ENCODE measurements at regions not wholly inside any gene's neighbourhood (a gene's known extent, or its start where the extent isn't known, plus 50 kb on each side); places are given as distances from the start of the nearest gene placed in this dataset.

DNA sequence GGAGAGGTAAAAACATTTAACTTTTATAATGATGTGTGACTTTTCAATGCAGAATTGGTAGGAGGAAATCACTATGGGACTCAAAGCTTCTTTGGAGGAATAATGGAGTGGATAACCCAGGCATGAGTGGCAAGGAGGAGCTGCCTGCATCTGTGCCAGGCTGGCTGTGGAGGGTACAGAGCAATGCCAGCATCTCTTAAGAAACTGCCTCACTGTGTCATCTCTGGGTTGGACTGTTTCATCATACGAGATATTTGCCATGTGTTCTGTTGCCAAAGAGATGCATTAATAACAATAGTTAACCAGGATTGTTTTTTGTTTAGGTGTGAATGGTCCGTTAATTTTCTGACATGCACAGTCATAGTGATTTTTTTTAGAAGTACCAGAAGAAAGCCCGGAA is 183.7 kb upstream of the NTF3 start:
- DNase-seq = no peak
- intact Hi-C loops (cut with DNase I) = no loop called here
- ATAC-seq (ENCODE audit: poor library complexity) = no peak

DNA sequence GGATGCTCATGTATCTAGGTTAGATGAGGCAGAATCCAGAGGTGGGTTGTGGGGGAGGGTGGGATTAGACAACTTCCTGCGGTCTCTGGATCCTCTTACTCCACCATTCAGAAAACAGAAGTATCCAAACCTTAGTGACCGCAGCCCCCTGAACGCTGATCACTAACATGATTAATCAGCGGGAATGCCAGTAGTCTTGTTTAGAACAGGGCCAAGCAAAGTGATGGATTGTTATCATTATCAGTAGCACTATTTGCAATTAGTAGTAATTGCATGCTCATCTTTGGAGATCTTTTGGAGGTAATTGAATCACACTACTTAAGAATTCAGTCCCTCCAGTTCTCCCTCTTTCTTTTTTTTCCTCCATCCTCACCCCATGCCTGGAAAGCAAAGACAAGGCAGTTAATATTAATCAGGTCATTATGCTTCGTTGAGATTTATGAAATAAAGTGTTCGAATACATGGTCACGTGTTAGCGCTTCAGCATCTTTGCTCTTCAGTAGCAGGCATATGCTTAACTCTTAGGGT is 182.8 kb upstream of the NTF3 start:
- intact Hi-C loops (cut with DNase I) = no loop called here
- ATAC-seq (ENCODE audit: poor library complexity) = no peak
- DNase-seq = no peak

DNA sequence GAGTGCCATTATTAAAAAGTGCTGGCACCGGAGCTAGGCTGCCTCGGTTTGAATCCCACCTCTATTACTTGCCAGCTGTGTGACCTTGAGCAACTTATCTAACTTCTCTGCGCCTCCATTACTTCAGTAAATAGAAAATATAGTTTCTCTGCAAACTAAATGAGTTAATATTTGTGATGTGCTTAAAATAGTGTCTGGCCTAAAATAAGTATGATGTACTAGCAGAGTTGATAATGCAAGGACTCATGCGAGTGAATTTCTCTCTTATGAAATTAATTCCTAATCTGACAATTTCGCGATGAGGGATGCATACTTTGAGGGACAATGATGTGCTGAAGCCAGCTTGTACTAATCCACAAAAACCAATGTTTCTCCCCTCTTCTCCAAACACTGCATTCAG is 180.8 kb upstream of the NTF3 start:
- peak; percentile 18 for ATAC-seq (ENCODE audit: poor library complexity)
- intact Hi-C loops (cut with DNase I) = no loop called here
- DNase-seq = no peak

DNA sequence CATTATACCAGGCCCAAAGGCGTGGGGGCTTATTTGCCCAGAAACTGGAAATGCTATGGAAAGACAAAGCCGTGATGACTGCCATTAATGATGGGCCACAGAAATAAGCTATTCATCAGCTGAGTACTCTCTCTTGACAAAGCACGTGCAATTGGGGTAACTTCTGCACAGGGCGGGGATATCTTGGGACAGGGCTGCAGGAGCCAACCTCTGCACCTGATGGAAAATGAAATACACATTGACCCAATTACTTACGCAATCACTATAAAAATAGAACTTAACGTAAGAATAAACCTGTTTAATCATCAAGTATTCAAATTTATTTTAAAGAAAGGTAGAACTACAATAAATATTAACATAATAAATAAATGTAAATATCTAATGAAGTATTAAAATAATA is 180.1 kb upstream of the NTF3 start:
- no peak for ATAC-seq (ENCODE audit: poor library complexity)
- no peak for DNase-seq
- intact Hi-C loops (cut with DNase I) = no loop called here

DNA sequence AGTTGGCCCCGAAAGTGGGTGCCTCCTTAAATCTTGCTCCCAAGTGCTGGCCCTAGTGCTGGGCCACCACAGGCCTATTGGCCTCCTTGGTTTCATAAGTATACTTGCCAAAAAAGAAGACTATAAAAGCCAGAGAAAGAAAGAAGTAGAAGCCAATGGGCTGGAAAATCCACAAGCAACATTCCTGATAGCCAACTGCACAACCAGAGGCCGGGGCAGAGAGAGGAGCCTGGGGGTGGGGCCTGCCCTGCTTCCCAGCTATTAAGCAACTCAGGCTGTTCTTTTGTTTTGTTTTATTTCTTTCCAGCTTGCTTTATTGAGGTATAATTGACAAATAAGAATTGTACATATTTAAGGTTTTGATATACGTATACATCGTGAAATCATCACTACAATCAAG is 177.2 kb upstream of the NTF3 start:
- no peak for DNase-seq
- ATAC-seq (ENCODE audit: poor library complexity) = no peak
- intact Hi-C loops (cut with DNase I) = no loop called here

DNA sequence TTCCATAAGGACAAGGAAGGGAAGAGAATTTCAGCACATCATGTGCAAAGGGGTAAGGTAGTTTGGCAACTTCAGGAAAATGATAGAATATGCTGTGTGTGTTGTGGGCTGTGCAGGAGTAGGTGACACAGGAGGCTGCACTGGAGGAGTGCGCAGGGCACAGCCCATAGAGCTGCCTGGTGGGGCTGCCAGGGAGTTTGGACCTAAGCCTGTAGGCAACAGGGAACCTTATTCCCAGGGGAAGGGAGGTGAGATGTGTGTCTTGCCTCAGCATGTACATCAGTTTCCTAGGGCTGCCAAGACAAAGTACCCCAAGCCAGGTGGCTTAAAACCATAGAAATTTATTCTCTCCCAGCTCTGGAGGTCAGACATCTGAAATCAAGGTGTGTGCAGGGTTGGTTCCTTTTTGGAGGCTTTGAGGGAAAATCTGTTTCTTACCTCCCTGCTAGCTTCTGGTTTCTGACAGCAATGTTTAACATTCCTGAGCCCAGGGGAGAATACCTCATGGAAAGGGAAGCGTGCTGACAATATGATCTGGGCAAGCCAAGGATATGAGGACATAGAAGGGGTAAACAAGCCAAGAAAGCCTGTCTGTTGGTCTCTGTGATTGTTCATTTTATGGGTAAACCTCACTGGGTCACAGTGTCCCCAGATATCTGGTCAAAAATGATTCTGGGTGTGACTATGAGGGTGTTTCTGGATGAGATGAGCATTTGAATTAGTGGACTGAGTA is 174.0 kb upstream of the NTF3 start:
- DNase-seq = no peak
- ATAC-seq (ENCODE audit: poor library complexity) = no peak
- intact Hi-C loops (cut with DNase I) = no loop called here

DNA sequence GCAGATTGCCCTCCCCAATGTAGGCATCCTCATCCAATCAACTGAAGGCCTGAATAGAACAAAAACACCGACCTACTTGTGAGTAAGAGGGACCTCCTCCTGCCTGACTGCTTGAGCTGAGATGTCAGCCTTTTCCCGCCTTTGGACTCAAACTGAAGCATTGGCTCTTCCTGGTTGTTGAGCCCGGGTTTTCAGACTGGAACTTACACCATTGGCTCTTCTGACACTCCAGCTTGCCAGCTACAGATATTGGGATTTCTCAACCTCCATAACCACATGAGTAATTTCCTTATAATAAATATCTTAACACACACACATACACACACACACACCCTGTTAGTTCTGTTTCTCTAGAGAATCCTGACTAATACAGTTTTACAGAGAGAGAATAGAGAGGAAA is 173.4 kb upstream of the NTF3 start:
- no peak for DNase-seq
- ATAC-seq (ENCODE audit: poor library complexity) = peak; percentile 27
- intact Hi-C loops (cut with DNase I) = no loop called here

DNA sequence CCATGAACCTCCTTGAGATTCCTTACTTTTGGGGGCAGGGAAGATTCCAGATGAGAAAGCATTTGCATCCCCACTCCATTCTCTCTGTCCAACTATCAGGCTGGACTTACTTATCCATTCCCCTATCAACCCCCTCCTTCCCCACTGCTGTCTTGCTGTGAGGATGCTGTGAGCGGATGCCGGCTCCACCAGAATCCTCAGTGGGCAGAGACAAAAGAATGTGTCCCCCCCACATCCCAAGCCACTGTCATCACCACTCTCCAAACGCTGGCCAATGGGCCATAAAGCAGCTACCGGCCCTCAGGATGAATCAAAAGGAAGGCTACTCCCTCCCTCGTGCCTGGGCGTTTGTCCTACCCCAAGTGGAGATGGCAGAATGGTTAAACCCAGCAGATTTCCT is 173.0 kb upstream of the NTF3 start:
- DNase-seq (no peak), ATAC-seq (ENCODE audit: poor library complexity) (no peak)
- intact Hi-C loops (cut with DNase I) = no loop called here

DNA sequence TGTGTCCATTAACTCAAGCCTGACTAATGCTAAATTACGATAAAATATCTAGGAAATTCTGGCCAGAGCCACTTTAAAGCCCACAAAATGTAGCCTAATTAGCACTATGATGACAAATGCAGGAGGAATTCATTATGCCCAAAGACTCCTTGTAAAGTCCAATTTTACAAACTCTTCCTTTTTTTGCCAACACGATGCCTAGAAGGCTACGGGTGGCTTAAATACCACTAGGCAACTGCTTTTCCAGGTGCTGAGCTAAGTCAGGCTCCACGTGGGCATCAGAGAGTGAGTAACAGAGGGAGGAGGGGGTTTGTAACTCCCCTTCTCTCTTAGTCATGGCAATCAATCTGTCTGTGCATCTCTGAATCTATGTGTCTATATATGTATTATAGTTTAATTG is 172.4 kb upstream of the NTF3 start:
- ATAC-seq (ENCODE audit: poor library complexity) (no peak), DNase-seq (no peak)
- intact Hi-C loops (cut with DNase I) = no loop called here

DNA sequence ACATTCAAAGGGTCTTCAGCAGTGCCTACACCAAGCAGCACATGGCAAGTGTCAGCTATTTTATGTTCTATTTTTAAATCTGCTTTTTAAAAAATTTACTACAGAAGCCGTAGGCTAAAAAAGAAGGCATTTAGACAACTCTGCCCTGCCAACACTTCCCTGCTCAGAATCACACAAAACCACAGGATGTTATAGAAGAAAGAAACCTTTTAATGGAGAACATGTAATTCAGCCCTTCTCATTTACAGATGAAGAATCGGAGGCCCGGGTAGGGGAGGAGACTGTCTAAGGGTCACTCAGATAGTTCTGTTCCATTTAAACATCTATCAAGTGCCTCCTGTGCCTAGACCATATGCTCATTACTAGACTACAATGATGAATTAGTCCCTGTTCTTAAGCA is 171.8 kb upstream of the NTF3 start:
- ATAC-seq (ENCODE audit: poor library complexity) (no peak), DNase-seq (no peak)
- intact Hi-C loops (cut with DNase I) = no loop called here

DNA sequence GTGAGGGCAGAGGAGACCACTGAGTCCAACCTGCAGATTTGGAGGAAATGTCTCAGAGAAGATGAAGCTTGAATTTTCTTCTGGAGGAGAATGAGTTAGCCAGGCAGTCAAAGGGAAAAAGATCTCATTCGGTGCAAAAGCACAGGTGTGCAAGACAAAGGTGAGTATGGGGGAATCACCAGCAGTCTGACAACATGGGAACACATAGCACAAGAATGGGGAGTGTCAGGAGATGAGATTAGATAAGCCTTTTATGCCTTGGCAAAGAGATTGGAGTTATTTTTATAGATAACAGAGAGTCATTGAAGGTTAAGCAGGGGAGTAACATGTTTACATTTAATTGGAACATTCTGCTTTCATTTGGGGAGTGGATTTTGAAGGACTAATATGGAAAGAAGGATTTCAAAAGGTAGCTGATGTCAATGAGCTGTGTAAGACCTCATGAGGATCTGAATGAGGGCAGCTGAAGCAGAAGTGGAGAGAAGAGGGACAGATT is 171.3 kb upstream of the NTF3 start:
- intact Hi-C loops (cut with DNase I) = no loop called here
- no peak for ATAC-seq (ENCODE audit: poor library complexity)
- DNase-seq = no peak

DNA sequence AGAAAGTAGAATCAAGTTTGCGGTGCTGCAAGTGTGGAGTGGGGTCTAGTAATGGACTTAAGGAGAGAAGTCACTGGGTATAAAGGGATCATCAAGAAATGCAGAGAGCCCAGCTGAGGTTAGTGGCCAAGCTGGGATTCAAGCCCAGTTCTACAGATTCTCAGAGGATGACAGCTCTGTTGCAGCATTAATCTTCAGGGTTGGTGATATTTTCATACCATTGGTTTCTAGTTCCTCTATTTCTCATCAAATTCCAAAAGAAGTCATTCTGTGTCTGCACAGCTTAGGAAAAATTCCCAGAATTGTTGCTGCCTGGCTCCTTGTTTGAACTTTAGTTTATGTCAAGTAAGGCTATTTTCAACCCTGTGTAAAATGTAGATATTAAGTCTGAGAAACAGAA is 169.5 kb upstream of the NTF3 start:
- DNase-seq (no peak), ATAC-seq (ENCODE audit: poor library complexity) (no peak)
- intact Hi-C loops (cut with DNase I) = no loop called here

DNA sequence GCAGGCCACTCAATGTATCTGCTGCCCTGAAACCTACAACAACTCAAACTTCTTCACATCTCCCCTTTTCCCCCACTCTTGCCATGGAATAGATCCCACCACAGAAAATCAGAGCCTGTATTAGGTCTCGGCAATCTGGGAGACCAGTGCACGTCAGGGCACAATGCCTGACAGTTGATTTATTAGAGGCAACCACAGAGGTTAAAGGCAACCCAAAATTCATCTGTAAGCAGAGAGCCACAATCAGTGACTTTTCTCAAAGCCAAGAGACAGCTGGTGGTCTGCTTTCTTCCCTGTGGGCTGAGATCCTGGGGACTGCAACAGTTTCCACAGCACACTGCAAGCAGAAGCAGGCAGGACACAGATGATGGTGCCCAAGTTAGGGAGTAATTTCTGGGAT is 169.0 kb upstream of the NTF3 start:
- no peak for ATAC-seq (ENCODE audit: poor library complexity)
- intact Hi-C loops (cut with DNase I) = no loop called here
- no peak for DNase-seq

DNA sequence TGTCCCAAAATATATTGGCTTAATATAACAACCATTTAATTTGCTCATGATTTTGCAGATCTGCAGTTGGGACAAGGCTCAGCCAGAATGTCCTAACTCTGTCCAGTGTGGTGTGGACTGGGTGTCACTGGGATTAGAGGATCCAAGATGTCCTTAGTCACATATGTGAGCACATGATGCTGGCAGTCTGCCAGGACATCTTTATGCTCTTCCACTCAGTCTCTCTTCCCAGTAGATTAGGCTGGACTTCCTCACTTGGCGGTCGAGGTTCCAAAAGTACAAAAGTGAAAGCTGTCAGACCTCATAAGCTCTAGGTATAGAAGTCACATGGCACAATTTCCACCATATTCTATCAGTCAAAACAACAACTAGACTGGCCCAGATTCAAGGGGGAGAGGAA is 167.9 kb upstream of the NTF3 start:
- DNase-seq (no peak), ATAC-seq (ENCODE audit: poor library complexity) (no peak)
- intact Hi-C loops (cut with DNase I) = no loop called here

DNA sequence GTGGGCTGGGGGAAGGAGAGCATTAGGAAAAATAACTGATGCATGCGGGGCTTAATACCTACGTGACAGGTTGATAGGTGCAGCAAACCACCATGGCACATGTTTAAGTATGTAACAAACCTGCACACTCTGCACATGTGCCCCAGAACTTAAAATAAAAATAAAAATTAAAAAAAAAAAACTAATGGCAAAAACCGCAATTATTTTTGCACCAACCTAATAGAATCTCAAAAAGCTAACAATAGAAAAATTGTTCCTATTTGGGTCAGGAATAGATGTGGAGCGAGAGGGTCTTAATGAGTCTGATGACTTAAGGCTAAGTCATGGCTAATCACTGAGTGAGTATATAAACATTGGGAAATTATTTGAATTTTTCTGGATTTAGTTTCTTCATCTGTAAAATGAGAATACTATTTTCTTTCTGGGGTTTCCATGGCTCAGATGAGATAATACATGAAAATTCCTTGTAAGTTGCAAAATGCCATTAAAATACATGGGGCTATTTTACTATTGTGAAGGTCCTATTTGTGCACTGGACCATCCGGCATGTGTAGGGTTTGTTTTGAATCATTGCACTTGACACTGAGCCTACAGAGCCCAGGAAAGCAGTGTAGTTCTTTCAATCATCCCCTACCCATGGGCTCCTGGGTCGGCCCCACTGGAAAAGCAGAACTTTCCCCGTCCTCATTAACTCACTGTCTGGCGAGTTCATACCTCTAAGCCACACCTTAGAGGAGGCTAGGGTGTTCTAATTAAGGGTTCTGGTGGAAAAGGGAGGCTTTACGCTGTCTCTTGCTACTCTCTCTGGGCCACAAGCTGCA is 164.1 kb upstream of the NTF3 start:
- DNase-seq (no peak), ATAC-seq (ENCODE audit: poor library complexity) (no peak)
- intact Hi-C loops (cut with DNase I) = no loop called here

DNA sequence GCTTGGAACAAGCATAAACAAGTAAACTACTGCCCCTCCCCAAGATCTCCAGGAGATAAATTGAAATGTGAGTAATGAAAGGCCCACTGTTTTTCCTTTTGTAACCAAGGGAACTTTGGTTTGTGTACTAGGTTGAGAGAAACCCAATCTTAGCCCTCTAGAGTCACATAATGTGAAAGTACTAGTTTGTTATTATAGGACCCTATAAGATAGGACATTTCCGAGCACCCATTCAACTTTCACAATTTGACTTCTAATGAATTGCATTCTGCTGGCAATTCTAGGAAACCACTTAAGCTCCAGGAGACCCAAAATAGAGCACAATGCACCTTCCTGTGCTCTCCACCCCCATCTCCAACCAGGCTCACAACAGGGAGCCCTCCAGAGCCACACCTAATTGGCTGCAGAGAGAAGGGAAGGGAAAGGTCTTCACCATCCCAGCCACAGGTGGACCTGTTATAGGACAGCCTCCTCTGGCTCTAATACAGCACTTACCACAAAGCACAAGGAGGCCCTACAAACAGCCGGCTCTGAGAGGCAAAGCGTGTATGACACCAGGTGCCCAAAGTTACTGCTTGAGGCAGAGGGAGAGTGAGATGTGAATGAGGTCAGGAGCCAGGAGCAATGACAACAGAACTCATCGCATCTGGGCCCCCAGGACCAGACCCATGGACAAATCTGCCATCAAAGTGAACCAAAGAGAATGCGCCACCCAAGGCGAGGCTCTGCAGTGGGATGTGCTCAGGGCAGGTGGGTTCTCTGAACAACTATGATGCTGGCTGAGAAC is 163.3 kb upstream of the NTF3 start:
- no peak for ATAC-seq (ENCODE audit: poor library complexity)
- intact Hi-C loops (cut with DNase I) = no loop called here
- no peak for DNase-seq

DNA sequence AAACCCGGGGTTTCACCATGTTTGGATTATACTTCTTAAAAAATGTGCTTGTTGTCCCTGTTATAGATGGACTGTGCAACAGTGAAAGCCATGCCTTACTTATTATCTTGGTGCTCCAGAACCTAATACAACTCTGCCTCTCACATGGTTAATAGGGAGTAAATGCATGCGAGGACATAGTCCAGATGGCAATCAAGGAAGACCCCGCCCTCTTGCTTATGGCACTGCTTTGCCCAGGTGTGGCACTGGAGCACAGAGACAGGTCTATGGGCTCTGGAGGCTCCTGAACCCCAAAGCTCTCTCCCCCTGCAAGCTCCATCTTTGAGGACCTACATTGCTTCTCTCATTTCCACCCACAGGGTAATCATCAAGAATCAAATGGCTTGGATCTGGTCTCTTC is 162.1 kb upstream of the NTF3 start:
- intact Hi-C loops (cut with DNase I) = no loop called here
- DNase-seq = no peak
- ATAC-seq (ENCODE audit: poor library complexity) = no peak

DNA sequence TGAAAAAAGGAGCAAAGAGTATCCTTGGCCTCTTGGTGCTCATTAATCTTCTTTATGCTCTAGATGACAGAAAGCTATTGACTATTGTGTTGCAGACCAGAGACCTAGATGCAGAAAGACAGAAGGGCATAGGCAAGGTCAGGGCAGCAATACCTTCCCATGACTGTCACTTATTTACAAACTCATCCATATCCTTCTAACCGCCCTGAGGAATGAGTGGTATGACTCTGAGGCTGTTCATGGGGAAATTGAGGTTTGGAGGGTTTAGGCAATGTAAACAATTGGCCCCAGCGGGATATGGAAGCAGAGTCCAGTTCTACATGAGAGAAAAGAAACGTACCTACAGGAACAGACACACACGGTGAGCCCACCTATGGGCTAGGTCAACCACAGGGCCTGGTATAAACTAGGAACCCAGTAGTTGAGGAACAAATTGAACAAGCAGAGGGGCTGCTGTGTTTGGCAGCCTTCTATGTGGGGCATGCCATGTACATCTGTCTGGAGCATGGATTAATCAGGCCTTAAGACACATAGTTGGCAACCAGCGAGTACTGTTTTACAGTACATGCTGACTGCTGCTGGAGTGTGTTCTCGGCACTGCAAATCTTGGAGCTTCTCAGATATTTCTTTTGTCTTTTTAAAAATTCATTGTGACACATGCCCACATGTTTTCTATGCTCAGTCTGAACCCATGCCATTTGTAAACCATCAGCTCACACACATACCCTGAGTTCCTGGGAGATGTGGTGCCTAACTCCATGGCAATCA is 159.7 kb upstream of the NTF3 start:
- intact Hi-C loops (cut with DNase I) = no loop called here
- no peak for ATAC-seq (ENCODE audit: poor library complexity)
- DNase-seq = no peak

DNA sequence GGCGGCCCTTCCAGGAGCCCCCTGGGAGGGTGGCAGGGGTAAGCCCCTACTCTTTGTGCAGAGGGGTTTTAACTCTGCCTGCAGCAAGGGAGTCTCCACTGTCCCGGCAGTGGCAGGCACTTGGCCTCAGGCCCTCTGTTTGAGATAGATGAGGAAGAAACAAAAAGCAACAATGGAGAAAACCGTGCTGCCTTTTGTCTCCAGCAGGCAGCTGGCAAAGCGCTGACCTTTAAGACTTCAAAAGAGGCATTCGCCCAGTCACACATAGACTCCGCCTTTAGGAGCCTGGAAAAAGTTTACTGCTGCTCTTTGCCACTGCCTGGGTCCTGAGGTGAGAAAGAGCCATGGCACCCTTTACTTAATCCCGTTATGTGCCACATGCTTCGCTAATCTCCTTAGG is 158.2 kb upstream of the NTF3 start:
- no peak for DNase-seq
- intact Hi-C loops (cut with DNase I) = no loop called here
- no peak for ATAC-seq (ENCODE audit: poor library complexity)
